Stimulated activated naive CD8-positive, alpha-beta T cell treated with anti-CD3 and anti-CD28 coated beads, Interleukin-15, Interleukin-2, amounts not matched to agents 100 U/mL and 50 U/mL, for 24 hours (primary cell): ENCODE measurements at regions not wholly inside any gene's neighbourhood (a gene's known extent, or its start where the extent isn't known, plus 50 kb on each side); places are given as distances from the start of the nearest gene placed in this dataset.
"Not testable (repeated sequence)": the region's sequence is repeated elsewhere in the genome, so short reads cannot be mapped to it uniquely, and the experiment has no call there.

Source experiments
- ATAC-seq: fragments of 150-1000 bp; cut with Tn5 transposase; one replicate; pipeline ENCODE4 v1.10.0; 2021
- DNase-seq: peaks from one replicate; pipeline ENCODE4 v3.0.0; 2021

DNA sequence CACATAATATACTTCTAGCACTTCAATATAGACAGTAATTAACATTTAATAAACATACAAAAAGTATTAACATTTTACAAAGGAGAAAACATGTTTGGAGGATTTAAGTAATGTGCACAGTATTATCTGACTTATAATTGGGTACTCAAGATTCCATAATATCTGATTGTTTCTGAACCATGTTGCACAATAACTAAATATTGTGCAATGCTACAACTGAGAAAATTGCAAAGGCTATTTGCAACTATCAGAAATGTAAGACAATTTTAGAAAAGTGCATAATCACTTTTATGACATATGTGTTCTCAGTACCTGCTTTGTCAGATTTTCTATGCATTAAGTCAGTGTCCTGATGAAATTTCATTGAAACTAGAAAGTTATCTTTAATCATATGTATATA, 934.6 kb downstream of the SOCS6 start:
- DNase-seq (no peak), ATAC-seq (no peak)

DNA sequence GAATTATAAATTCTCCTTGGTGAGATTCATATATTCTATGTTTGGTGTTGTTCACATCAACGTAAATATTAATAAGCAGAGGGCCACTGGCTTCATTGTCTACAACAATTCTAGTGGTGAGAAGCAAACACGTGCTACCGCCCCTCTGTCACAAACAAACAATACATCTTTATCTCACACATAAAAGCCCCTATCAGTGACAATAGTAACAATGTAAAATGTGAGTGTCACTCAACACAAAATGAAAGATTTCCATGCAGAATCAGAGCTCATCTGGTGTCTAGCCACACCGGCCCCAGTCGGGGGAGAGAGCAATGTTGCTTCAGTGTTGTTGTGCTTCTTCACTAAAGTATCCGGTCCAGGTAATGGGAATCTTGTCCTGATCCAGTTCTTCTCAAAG, 932.6 kb downstream of the SOCS6 start:
- no peak for ATAC-seq
- DNase-seq = no peak

DNA sequence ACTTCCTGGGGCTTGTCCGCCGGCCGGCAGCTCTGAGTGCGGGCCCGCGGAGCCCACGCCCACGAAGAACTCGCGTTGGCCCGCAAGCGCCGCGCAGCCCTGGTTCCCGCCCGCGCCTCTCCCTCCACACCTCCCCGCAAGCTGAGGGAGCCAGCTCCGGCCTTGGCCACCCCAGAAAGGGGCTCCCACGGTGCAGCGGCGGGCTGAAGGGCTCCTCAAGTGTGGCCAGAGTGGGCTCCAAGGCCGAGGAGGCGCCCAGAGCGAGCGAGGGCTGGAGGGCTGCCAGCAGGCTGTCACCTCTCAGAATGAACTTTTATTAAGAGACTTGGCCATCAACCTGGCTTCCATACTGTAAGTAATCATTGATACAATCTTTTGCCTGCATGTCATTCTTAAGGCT, 923.9 kb downstream of the SOCS6 start:
- DNase-seq, ATAC-seq: not testable (repeated sequence)

DNA sequence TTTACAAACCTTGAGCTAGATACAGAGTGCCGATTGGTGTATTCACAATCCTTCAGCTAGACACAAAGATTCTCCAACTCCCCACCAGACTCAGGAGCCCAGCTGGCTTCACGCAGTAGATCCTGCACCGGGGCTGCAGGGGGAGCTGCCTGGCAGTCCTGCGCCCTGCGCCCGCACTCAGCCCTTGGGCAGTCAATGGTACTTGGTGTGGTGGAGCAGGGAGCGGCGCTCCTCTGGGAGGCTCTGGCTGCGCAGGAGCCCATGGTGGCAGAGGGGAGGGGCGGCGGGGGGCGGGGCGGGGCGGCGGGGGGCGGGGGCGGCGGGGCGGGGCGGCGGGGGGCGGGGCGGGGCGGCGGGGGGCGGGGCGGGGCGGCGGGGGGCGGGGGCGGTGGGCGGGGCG, 923.4 kb downstream of the SOCS6 start:
- DNase-seq (no peak), ATAC-seq (no peak)

DNA sequence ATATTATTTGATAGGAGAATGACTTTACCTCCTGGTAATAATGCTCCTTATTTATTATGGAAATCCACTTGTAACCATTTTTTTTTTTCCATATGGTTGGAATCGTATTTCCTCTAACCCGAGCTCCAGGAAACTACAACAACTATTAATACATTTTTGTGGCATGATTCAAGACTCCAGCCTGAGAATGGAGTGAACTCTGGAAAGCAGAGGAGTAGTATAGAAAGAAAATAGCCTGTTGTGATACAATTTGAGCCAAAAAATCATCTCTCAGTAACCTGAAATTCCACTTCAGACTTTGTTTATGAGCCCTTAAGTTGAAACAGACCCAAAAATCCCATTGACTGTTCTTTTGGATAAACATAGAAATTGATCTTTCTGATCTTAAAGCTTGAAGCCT, 921.1 kb downstream of the SOCS6 start:
- ATAC-seq (no peak), DNase-seq (no peak)

DNA sequence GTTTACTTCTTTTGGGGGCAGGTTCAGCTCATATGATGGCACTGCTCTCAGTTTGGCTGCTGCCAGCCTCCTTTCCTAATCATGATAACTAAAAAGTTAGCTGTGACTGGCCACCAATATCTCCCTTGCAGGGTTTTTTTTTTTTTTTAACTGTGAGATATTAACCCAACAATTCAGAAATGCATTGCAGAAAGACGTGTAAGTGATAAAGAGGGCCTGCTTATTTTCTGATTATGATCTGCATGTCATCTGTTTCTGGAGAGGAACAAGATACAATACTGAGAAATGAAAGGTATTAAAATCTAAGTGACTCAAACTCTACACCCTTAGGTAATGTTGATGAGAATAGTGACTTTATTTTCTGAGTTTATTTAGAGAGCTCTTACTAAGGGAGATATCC, 905.6 kb downstream of the SOCS6 start:
- DNase-seq (no peak), ATAC-seq (no peak)

DNA sequence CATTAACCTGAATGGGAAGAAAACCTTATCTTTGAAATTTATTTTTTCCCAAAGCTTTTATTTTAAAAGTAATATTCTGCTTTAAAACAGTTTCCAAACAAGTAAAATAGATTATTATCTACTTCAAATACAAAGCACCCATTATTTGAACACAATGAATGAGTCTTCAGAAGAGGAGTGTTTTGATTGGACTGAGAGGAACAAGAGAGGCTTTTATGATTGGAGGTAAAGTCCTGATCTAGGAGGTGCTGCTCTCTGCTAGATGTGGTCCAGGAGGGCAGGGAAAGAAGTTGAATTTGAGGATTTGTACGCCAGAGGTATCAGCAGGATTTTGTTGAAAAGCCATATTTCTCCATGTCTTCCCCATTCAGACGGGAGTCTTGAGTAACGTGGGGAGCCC, 900.7 kb downstream of the SOCS6 start:
- ATAC-seq (no peak), DNase-seq (no peak)

DNA sequence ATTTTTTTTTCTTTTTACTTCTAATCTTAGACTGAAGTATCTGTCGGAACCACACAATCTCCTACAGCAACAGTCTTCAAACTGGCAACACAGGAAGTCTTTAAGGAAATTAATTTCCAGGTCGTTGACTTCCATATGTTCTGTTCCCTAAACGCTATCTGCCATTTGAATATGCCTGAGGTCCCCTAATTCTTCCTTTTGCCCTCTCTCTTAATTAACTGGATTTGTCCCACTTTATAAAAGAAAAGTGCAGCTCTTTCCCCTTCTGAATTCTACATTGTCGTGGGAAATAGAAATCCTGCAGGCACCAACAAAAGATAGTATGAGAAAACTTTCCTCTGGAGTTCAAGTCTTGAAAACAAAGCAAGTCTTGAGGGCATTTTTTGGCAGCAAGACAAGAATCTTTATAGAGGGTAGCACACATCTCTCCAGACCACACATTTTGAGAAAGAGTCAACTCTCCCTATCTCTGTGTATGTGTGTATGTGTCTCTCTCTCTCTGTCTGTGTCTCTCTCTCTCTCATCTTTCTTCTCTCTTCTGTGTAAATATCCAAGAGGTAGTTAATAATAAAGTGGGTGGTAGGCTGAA, 879.8 kb downstream of the SOCS6 start:
- ATAC-seq (no peak), DNase-seq (no peak)

DNA sequence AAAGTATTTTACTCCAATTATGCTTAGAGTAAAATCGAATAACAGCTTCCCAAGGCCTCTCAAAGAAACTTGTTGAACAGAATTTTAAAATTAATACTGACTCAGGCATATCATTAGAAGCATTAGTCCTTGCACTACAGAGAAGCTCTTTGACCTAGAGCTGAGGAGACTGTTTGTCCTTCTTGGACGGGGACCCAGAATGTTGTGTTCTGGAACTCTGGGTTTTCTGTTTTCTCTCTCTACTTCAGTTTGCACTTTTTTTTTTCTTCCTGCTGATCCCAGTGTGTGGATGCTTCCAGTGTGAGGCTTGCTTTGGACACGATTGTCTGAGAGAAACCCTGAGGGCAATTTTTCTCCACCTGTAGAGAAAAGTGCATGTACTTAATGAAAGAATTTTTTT, 847.6 kb downstream of the SOCS6 start:
- DNase-seq (no peak), ATAC-seq (no peak)

DNA sequence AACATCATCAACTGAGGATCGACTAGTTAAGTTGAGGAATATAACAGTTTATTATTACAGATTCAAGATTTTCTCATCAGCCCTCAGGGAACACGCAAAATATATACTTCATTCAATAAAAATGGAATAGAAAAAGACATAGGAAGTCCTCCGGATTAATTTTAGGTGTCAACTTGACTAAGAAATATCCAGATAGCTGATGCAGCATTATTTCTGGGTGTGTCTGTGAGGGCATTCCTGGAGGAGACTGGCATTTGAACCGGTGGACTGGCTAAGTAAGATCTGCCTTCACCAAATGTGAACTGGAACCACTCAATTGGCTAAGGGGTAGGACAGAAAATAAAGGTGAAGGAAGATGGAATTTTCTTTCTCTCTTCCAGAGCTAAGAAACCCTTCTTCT, 845.3 kb downstream of the SOCS6 start:
- ATAC-seq (no peak), DNase-seq (no peak)

DNA sequence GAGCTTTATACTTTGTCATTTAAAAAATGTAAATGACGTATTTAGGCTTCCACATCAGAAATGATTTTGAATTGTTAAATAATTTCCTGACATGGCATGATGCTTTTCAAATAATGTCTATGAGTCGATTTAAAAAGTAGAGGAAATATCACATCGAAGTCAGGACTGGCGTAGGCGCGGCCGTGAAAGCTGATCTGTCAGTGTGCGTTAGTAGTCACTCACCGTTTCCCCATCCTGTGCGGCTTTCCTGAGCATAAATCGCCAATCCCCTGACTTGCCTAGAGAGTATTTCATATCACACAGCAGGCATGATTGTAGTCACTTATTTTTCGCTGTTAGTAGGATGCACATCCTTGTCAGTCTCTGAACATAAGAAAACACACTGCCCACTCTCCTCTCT, 843.1 kb downstream of the SOCS6 start:
- ATAC-seq (no peak), DNase-seq (no peak)

DNA sequence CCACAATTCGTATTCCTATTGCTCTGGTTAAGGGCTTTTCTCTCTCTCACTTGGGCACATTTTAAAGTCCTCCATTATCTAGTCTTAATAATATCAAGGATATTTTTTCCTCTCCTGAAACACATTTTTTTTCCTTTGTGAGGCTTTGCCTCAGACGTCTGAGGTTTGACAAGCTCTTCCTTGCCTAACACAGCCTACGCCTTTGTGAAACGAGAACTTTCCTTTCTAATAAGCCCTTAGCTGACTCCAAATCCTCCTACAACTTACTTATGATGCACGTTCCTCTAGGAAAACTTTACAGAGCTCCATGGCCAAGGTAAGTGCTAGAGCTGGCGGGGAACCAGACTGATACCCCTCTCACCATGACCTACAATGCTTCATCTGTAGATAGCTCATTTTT, 841.5 kb downstream of the SOCS6 start:
- no peak for DNase-seq
- no peak for ATAC-seq

DNA sequence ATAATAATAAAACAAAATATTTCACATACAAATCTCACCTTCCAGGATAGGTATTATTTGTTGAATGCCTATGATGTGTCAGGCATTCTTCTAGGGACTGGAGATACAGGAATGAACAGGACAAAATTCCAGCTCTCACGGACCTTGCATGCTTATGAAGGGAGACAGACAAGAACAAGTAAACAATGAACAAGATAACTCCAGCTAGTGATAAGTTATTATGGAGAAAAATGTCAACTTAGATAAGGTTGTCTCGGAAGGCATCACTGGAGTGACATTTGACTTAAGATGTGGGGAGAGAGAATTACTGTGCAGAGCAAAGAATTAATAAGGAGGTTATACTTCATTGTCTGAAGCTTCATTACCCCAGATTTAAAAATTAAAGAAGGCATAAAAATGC, 836.7 kb downstream of the SOCS6 start:
- DNase-seq (no peak), ATAC-seq (no peak)

DNA sequence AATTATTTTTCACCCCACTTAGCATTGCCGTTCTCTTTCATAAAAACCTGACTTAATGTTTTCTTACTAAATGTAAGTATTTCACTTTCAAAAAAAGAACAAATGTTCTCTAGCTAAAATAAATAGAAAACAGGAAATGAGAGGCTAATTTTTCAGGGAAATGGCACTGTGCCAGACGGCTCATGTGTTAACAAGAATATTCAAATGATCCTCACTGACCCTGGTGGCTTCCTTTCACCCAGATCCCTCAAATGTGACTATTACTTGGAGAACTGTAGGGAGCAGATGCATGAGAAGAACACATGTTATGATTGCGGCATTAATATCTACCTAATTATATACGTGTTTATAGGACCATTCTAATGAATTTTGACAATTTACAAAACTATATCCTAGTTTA, 827.7 kb downstream of the SOCS6 start:
- DNase-seq (no peak), ATAC-seq (no peak)

DNA sequence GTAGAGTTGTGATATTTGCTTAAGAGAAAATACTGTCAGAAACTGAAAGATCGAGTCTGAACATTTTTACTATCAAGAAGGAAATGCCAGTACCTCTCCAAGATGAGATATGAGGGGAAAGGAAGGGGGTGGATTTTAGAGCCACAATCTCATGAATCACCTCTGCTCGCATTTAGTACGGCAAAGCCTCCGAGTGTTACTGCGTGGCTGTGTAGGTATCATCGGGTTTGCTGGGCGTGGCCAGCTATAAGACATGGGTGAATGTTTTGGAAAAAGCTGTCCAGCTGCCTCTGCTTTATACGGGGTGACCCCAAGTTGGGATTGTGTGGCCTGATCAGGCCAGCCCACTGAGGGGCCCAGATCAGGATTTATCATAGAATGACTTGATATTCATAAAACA, 826.4 kb downstream of the SOCS6 start:
- ATAC-seq = no peak
- no peak for DNase-seq

DNA sequence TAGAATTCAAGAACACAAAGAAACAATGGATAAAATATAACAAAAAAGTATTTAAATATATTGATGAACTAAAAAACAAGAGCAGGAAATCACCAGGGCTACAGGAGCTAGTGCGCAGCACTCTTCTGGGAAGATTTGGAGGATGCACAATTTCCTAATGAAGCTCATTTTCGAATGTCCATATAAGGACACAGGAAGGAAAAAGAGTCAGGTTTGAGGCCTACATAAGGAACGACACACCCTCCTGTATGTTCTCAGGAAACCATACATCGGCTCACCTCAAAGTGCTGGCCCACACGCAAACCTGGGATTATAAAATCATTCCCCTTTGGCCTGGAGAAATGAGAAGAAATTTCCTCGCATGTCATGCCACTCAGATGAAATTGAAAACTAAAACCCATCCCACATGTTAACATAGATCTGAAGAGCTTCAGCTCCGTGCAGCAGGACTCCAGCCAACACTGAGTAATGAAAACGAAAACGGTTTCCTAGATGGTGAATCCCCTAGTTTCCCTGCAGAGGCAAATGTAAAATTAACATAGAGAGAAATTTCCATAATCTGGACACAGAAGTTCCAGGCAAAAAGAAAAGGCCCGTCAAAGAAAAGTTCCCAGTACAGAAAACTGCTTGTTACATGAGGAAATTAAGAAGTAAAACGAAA, 825.8 kb downstream of the SOCS6 start:
- DNase-seq (no peak), ATAC-seq (no peak)

DNA sequence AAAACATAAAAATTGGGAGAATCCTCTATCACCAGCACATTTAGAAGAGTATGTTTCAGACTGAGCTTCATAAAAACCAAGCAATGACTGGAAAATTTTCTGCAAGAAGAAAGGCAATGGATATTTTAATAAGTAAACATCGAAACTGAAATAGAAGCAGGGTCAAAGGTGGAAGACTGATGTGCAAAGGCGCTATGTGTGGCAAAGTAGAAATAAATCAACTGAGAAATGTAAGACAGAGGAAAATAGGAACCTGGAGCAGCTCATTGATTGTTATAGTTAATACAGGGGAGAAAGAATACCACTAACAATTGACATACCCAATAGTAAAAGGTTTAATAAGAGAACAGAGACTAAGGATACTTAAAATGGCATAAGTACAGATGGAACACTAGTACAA, 818.4 kb downstream of the SOCS6 start:
- ATAC-seq (no peak), DNase-seq (no peak)

DNA sequence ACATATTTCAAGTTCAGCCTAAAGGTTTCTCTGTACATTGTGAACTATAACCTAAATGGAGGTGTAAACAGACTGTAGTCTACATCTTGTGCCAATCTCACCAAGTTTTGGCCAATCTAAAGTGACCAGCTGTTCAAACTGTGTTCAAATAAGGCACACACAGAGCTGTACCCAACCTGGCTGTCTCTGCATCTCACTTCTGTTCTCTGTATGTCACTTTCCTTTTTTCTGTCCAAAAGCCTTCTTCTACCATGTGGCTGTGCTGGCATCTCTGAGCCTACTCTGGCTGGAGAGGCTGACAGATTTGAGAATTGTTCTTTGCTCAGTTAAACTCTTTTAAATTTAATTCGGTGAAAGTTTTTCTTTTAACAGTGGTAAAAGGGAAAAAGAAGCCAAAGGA, 817.9 kb downstream of the SOCS6 start:
- DNase-seq (no peak), ATAC-seq (no peak)

DNA sequence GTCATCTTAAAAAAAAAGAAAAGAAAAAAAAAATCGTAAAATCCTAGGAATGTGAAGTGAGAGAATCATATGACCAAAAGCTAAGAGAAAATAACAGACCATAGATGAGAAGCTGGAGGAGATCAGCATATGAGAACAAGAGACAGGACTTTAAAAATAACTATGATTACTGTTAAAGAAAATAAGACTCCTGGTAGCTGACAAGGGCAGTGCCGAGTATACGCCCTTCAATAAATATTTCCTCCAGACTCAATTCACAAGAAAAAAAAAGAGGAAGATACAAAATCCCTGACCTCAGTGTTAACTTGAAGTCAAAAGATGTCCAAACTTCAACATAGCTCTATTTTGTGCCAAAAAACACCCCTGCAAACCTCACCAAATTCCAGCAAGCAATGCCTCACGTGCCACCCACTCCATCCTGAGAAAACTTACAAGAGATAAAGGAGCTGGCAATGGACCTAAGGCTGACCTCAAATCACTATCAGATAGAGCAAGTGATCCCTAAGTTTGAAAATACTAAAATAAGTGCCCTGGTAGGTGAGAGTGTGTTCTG, 817.2 kb downstream of the SOCS6 start:
- no peak for ATAC-seq
- DNase-seq = no peak

DNA sequence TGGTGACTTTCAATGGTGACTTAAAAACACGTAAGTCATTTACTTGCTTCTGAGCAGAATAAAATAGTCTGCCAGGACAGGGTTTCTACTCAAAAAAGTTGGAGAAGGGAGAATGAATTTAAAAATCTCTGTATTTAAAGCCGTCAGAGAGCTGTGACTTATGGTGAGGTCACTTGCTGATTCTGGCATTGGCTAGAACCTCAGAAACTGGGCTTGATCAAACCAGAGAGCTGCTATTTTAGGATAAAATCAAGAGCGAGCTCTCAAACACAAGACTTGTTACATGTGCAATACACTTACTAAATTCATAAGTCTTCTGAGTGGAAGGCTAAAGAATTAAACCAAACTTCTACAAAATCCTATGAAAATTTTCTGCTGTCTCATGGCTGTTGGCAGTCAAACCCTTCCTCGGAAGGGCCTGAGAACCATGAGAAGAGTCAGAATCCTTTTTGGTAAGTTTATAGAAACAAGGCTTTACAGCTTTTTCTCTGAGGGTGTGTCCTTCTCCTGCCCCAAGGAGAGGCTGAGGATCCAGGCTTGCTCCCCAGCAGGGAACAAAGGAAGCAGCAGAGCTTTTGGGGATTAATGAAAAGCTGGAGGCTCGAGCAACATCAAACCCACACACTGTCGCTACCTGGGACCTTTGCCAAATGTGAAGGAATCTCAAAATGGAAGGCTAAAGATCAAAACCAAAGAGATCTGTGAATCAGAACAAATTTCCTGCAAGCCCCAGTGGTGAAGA, 816.4 kb downstream of the SOCS6 start:
- no peak for ATAC-seq
- DNase-seq = no peak

DNA sequence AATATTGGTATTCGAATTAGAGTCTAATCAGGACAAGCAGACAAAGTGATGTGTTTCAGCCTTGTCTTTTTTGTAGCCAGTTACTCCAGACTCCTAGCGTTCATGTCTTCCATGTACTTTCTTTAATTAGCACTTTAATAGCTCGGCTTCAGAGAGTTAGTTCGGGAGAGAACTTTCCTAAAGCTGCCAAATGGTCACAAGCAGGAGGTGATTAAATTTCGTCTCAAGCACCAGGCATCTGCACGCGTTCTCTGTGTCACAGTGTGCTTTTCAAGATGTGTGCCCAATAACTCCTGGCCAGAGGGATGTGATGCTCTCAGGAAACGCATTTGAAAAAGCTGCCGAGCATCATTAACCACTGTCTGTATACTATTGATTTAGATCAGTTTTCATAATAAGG, 790.8 kb downstream of the SOCS6 start:
- ATAC-seq (no peak), DNase-seq (no peak)

DNA sequence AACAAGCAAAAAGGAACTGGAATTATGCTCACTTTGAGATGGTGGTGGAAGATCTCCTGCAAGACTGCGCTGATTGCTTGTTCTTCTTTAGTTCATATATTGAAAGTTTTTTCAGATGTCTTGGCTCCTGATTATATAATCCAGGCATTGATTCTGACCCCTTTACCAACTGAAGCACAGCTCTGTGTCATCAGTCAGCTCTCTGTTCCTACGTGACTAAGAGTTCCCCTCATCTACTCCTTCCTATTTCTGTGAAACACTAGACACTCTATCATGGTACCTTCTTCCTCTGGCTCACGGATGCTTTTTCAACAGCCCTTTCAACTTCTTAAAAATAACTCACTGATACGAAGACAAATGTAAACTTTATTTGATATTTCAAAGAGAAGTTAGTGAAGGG, 788.6 kb downstream of the SOCS6 start:
- ATAC-seq = no peak
- no peak for DNase-seq

DNA sequence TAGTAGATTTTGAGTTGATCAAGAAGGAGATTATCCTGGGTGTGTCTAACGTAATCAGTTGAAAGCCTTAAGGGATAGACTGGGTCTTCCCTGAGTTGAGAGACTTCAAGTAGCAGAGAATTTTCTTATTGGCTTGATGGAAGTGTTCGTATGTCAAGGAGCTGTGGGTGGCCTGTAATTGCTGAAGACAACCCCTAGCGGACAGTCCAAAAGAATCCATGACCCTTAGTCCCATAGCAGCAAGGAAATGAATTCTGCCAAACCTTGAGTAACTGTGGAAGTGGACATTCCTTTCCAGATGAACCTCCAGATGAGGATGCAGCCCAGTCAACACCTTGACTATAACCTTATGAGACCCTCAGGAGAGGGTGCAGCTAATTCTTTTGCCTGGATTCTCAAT, 786.3 kb downstream of the SOCS6 start:
- DNase-seq (no peak), ATAC-seq (no peak)

DNA sequence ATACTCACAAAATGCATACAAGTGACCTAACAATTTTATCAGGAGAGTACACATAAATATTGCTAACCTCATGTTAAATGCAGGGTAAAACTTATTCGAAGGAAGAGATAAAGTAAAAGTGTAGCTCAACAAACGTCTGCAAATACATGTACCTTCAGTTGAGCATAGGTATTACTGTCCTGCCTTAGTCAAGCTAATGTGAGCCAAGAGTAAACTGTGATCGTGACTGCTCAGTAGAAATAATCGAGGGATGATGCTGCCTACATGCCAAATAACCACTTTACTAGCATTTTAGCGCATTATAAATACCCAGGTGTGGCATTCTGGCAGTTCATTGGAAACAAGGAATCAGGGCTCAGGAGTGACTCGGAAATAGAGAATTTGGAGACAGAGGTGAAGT, 779.5 kb downstream of the SOCS6 start:
- ATAC-seq (no peak), DNase-seq (no peak)
